Lower leg skin (tissue), 4 donors: ENCODE measurements at regions not wholly inside any gene's neighbourhood (a gene's known extent, or its start where the extent isn't known, plus 50 kb on each side); places are given as distances from the start of the nearest gene placed in this dataset.
"Not testable (repeated sequence)": the region's sequence is repeated elsewhere in the genome, so short reads cannot be mapped to it uniquely, and the experiment has no call there.

ENCODE experiments used
- DNase-seq, 2 donors: peaks; one replicate each; pipeline ENCODE4 v3.0.0-alpha.2; 2019; ENCODE audit warnings: low spot score in 2 of 2
- H3K4me3 ChIP-seq: fragments of 200-600 bp; sonication (generic); 2 replicates; pipeline ENCODE4 v1.5.1; 2017; ENCODE audit warnings: mild to moderate bottlenecking, low read depth; ENCODE audit not compliant: poor library complexity, severe bottlenecking
- WGBS, 2 donors: methylation state at CpG; one replicate each; pipeline ENCODE4 v1.1.5; 2018; 5-methylcytosine and 5-hydroxymethylcytosine counted together
- intact Hi-C: fragments of 100-400 bp; cut with DNase I; formaldehyde crosslinking; loops from one replicate; pipeline ENCODE4 v1.15.0; 2023; ENCODE audit warnings: low total_unique reads
- TF ChIP-seq, protein P1 (sequence below), 3 donors: fragments of 450-650 bp; IDR thresholded peaks; one replicate each; pipeline ENCODE4 v1.5.1; 2016; ENCODE audit warnings: antibody characterized with exemption in 3 of 3, mild to moderate bottlenecking in 3 of 3, moderate library complexity in 2 of 3

DNA sequence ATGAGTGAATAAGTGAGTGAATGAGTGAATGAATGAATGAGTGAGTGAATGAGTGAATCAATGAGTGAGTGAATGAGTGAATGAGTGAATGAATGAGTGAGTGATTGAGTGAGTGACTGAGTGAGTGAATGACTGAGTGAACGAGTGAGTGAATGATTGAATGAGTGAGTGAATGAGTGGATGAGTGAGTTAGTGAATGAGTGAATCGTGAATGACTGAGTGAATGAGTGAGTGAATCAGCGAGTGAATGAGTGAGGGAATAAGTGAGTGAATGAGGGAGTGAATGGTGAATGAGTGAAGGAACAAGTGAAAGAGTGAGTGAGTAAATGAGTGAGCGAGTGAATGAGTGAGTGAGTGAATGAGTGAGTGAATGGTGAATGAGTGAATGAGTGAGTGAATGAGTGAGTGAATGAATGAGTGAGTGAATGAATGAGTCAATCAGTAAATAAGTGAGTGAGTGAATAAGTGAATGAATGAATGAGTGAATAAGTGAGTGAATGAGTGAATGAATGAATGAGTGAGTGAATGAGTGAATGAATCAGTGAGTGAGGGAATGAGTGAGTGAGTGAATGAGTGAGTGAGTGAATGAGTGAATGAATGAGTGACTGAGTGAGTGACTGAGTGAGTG, 135.7 kb upstream of the ZNF469 start:
- DNase-seq, H3K4me3 ChIP-seq: not testable (repeated sequence)
- intact Hi-C loops = loop anchor here (5.0 kb wide), 1 partner anchor 330 kb away; no protein-coding TSS in a partner anchor
- 92 to 94% methylated on average over 4 of the region's 4 CpGs for WGBS, 2 donors
- TF ChIP-seq, protein P1, sequence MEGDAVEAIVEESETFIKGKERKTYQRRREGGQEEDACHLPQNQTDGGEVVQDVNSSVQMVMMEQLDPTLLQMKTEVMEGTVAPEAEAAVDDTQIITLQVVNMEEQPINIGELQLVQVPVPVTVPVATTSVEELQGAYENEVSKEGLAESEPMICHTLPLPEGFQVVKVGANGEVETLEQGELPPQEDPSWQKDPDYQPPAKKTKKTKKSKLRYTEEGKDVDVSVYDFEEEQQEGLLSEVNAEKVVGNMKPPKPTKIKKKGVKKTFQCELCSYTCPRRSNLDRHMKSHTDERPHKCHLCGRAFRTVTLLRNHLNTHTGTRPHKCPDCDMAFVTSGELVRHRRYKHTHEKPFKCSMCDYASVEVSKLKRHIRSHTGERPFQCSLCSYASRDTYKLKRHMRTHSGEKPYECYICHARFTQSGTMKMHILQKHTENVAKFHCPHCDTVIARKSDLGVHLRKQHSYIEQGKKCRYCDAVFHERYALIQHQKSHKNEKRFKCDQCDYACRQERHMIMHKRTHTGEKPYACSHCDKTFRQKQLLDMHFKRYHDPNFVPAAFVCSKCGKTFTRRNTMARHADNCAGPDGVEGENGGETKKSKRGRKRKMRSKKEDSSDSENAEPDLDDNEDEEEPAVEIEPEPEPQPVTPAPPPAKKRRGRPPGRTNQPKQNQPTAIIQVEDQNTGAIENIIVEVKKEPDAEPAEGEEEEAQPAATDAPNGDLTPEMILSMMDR (IDR thresholded peaks at IDR 0.05) = peak in 1 of 3 donors; percentile 38

DNA sequence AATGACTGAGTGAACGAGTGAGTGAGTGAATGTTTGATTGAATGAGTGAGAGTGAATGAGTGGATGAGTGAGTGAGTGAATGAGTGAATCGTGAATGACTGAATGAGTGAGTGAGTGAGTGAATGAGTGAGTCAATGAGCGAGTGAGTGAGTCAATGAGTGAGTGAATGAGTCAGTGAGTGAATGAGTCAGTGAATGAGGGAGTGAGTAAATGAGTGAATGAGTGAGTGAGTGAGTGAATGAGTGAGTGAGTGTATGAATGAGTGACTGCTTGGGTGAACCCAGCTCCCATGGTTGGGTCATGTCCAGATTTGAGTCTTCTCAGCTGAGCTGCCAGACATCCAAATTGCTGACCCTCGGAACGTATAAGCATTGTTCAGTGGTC, 135.2 kb upstream of the ZNF469 start:
- H3K4me3 ChIP-seq, DNase-seq: not testable (repeated sequence)
- 80 to 84% methylated on average over 5 of the region's 5 CpGs for WGBS, 2 donors
- intact Hi-C loops = loop anchor here (5.0 kb wide), 1 partner anchor 330 kb away; no protein-coding TSS in a partner anchor

DNA sequence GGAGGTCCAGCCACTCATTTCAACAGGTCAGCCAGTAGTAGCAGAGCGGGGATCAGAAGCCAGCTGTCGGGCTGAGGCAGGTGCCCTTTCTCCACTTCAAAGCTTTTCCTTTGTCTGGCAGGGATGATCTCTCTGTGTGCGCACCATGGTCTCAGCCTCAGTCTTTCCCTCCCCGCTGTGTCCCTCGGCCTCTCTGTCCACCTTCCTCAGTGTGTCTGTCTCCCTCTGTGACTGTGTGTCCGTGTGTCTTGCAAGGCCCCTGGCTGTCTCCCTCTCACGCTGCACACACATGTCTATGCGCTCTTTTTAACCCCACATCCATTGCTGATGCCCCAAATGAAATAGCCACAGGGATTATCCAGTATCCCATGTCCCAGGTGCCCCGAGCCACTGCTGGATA, 134.0 kb upstream of the ZNF469 start:
- WGBS, 2 donors = 84 to 86% methylated on average over 9 of the region's 9 CpGs
- intact Hi-C loops = loop anchor here (5.0 kb wide), 1 partner anchor 329 kb away; no protein-coding TSS in a partner anchor
- not testable (repeated sequence) for H3K4me3 ChIP-seq, DNase-seq

DNA sequence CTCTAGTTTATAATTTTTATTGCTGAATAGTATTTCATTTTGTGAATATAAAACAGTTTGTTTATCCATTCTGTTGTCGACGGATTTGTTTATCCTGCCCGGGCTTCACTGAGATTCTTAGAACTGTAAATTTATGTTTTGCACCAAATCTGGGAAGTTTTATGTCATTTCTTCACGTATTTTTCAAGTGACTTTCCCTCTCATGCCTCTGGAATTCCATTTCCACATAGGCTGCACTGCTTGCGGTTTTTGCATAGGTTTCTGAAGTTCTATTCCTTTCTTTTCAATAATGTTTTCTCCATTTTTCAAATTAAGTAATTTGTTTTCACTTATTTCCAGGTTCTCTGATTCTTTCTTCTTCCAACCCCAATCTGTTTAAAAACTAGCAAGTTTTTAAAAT, 132.4 kb upstream of the ZNF469 start:
- H3K4me3 ChIP-seq, DNase-seq, intact Hi-C loops: not testable (repeated sequence)
- WGBS, 2 donors = 83 to 84% methylated on average over 5 of the region's 5 CpGs

DNA sequence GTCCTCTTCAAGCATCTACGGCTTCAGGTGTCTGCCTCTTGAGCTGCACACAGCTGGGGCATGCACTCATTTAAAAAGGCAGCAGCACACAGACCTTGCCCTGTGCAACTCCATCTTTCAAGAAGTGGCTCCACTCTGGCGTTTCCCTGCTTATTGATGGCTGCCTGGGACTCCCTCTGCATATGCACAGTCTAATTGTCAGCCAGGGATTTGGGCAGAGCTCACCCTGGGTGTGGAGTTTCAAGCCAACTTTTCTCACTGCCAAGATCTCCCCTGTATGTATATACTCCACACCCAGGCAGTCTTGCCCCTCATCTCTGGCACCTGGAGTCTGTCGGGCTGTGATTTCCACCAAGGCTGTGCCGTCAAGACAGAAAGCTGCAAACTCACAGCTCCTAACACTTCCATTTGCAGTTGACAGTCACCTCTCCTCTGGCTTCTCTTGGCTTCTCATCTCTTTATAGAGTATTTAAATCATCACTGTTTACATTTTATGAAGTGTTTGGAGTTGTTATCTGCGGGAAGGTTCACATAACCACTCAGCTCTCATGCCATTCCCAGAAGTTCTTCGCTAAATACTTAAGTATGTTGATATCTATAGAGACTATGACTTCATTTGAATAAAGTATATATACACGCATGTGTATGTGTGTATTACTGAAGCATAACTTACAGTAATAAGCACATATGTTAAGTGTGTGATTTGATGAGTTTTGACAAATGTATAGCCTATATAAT, 130.5 kb upstream of the ZNF469 start:
- H3K4me3 ChIP-seq, DNase-seq, intact Hi-C loops: not testable (repeated sequence)
- WGBS, 2 donors = 31 to 74% methylated on average over 3 to 4 of the region's 7 CpGs

DNA sequence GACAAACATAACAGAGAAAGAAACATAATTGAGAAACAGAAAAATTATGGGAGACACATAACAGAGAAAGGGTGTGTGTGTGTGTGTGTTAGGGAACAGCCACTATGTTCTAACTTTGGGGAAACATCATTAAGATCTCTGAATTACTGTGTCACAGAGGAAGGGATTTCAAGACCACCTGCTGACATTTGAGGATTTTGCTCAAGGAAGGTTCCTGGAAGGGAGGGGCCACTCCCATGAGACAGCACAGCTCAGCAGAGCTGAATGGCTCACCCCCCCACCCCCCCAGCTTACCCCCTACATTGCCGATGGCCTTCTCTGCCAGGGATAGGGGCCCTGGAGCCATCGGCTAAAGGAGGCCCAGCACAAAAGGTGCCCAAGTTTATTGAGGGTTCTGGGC, 124.6 kb upstream of the ZNF469 start:
- DNase-seq, H3K4me3 ChIP-seq, intact Hi-C loops: not testable (repeated sequence)
- WGBS, 2 donors = 96 to 100% methylated on average over 2 of the region's 2 CpGs

DNA sequence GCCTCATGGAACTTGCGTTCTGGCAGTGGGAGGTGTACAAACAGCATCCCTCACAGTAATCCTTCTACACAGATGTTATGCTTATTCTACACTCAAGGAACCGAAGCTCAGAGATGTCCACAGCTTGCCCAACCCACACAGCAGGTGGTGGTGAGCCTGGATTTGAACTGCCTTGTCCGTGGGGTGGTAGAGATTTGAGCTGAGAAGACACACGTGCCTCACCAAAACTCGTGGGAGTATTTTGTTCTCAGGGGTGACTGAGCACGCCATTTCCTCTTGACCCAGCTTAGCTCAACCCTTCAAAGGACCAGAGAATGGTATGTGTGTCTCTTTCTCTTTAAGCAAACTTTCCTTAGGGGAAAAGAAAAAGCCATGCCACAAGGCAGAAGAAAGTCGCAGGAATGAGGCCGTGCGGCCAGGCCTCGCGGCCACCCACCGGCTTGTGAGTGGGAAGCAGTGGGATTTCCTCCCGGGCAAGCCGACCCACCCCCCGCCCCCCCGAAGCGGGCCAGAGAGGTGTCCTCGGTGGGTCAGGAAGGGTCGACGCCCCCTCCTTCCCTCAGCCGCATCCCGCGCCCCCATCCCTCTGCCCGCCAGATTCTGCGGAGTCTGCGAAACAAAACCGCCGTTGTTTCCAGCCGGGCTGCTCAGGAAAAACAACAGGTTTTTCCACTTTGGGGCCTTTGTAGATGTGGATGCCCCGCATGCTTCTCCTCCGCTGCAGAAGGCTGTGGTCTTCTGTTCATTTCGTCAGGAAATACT, 123.8 kb upstream of the ZNF469 start:
- WGBS, 2 donors = 35 to 47% methylated on average over 21 to 32 of the region's 32 CpGs
- DNase-seq, H3K4me3 ChIP-seq, intact Hi-C loops: not testable (repeated sequence)

DNA sequence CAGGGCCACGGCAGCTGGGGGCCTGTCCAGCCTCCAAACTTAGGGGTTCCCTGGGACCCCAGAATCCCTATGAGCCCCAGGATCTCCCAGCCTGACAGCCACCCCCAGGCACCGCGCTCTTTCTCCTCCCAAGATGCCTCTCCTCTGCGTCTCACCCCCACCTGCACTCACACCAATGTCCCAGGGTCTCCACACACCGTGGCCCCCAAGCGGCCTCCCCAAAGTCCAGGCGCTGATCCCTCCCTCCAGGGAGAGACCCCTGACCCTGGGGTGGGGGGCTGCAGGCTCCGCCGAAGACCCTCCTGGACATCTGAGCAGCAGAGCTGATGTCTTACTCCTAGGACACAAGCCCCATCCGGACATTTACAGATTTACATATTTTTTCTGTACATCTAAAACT, 123.2 kb upstream of the ZNF469 start:
- 72 to 75% methylated on average over 10 of the region's 10 CpGs for WGBS, 2 donors
- intact Hi-C loops, DNase-seq, H3K4me3 ChIP-seq: not testable (repeated sequence)

DNA sequence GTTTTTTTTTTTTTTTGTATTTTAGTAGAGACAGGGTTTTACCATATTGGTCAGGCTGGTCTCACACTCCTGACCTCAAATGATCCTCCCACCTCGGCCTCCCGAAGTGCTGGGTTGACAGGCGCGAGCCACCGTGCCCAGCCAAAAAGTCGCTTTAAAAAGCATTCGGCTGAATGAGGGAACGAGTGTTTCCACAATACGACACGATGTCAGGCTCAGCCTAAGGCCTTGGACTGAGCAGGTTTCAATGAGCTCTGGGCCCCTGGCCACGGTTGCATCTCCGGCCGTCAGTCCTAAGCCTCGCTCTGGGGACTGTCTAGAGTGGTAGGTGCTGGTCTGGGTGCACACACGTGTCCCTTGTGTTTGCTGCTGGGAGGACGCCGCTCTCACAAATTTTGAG, 122.6 kb upstream of the ZNF469 start:
- 93 to 97% methylated on average over 17 of the region's 17 CpGs for WGBS, 2 donors
- H3K4me3 ChIP-seq, DNase-seq, intact Hi-C loops: not testable (repeated sequence)

DNA sequence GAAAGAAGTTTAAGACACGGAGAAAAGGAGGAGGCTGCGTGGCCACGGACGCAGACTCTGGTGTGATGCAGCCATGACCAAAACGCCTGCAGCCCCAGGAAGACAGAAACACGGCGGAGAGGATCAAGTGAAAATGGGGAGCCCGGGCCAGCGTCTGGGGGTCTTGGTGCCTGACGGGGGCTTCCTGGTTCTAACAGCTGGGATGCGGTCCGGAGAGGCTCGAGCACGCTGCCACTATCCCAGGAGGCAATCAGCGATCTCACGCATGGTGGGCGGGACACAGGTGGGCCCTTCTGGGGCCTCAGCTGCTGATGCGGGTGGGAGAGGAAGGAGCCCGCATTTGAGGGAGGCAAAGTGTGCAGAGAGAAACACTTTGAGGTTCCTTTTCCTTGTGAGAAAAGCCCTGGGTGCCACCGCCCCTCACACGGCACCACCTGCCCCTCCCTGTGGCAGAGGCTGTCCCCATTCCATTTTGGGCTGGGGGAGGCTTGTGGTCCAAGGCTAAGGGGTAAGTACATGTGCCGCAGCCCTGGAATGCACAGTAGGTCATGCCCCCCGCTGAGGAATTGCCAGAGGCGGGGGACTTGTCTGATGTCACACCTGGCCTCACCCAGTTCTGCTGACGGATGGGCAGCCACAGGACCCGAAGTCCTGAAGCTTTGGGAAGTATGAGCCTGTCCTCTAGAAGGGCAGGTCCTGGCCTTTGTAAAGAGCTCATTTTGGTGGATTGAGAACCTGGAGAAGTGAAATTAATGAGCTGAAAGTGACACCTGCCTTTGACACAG, 121.7 kb upstream of the ZNF469 start:
- intact Hi-C loops, H3K4me3 ChIP-seq: not testable (repeated sequence)
- peak in 1 of 2 donors; percentile 81 for DNase-seq
- 93% methylated on average over 26 of the region's 26 CpGs for WGBS, 2 donors

DNA sequence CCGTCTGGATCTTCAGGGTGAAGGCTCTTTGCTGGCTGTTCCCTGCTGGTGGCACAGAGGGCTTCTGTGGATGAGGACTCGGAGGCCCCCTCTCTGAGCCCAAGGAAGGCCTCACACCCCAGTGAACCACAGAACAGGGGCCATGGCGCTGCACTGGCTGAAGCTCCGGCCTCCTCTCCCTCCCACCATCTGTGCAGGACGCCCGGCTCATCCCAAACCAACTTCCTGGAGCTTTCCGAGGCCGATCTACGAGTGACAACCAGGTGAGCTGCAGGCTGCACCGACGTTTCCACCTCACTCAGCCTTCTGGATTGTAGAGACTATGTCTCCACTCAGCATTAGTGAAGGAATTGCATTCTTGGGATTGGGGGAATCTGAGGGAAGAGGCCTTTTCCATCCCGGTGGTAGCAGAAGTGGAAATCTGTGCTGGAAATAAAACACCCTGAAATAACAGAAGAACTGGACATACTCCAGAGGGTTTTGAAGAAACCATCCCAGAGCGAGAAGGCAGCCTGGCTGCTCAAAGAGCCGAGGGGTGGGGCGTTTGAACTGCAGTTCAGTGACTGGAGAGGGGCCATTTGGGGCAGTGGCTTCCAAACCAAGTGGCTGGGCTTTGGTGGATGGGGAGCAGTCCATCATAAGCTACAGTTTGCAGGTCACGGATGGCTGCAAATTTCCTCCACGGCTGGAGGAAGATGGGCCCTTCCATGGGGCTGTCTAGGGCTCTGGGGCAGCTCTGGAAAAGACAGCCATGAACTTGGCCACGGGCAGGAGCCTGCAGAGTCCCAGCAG, 120.7 kb upstream of the ZNF469 start:
- intact Hi-C loops, H3K4me3 ChIP-seq: not testable (repeated sequence)
- 71 to 74% methylated on average over 13 to 15 of the region's 18 CpGs for WGBS, 2 donors
- DNase-seq = peak in 1 of 2 donors; percentile 88

DNA sequence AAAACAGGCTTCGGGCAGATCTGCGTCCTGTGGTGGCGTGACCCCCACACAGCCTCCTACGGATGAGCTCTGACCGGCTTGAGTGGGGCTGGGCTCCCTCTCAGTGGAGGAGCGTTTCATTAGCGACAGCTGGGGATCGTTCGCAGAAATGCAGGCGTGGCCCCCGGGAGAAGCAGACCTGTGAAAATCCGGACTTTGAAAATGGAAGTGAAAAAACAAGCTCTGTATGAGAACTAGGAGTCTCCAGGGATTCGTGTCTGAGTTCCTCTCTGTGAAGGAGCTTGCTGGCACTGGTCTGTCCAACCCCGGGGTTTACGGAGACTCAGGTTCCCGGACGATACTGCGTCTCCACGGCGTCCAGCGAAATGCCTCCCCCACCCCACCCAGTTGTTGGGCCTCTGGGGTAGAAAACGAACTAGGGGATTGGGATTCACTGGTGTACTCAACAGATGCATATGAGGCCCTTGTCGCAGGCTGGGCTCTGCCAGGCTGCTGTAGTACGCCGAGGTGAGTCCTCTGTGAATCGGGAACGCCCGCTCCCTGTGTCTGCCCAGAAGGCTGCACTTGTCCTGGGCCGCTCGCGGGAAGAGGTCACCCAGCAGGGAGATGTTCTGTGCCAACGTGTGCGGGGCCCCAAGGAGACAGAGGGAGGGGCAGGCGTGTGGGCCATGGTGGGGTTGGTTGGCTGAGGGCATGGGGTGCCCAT, 119.7 kb upstream of the ZNF469 start:
- intact Hi-C loops, H3K4me3 ChIP-seq: not testable (repeated sequence)
- 56 to 70% methylated on average over 23 to 34 of the region's 34 CpGs for WGBS, 2 donors
- DNase-seq = peak in 1 of 2 donors; percentile 86
